Naive thymus-derived CD4-positive, alpha-beta T cell (primary cell): ENCODE measurements at regions not wholly inside any gene's neighbourhood (a gene's known extent, or its start where the extent isn't known, plus 50 kb on each side); places are given as distances from the start of the nearest gene placed in this dataset.

Source experiments
- ATAC-seq: fragments of 150-1000 bp; cut with Tn5 transposase; 2 replicates; pipeline ENCODE4 v1.10.0; 2021; ENCODE audit warnings: mild to moderate bottlenecking, moderate library complexity
- CTCF ChIA-PET: fragments of 350-600 bp; sonication (Branson Sonifier 250); formaldehyde crosslinking; loops from one replicate; lab custom pipeline; 2021; ENCODE audit warnings: antibody characterized with exemption; lab: Charles Lee
- POLR2A ChIA-PET: fragments of 350-600 bp; sonication (Branson Sonifier 250); formaldehyde crosslinking; loops from one replicate; lab custom pipeline; 2021; ENCODE audit warnings: antibody characterized with exemption, inconsistent platforms; lab: Charles Lee
- DNase-seq, 9 donors: peaks; one replicate each; pipeline versions ENCODE4 v3.0.0 to v3.0.0-alpha.2; 2020 to 2022; ENCODE audit warnings: mixed read lengths in 1 of 9
- H3K27ac ChIP-seq: one replicate; pipeline ENCODE4 v1.7.0; 2013; ENCODE audit warnings: mild to moderate bottlenecking, low read depth, low read length, moderate library complexity
- H3K27me3 ChIP-seq, 2 donors: one replicate each; pipeline ENCODE4 v1.7.0; 2013; ENCODE audit warnings: low read length in 2 of 2, mild to moderate bottlenecking in 2 of 2, moderate library complexity in 2 of 2; ENCODE audit not compliant: control insufficient read depth in 2 of 2, insufficient read depth in 2 of 2
- H3K36me3 ChIP-seq, 3 experiments: 1 replicate in 2 of 3; 2 replicates in 1 of 3; pipeline ENCODE4 v1.7.0; 2013; ENCODE audit warnings: low read length in 3 of 3, mild to moderate bottlenecking in 3 of 3, moderate library complexity in 1 of 3; ENCODE audit not compliant: insufficient read depth in 3 of 3, control insufficient read depth in 2 of 3
- H3K4me1 ChIP-seq, 2 donors: one replicate each; pipeline ENCODE4 v1.7.0; 2013; ENCODE audit warnings: low read length in 2 of 2, mild to moderate bottlenecking in 2 of 2, moderate library complexity in 1 of 2; ENCODE audit not compliant: control insufficient read depth in 2 of 2, insufficient read depth in 2 of 2
- H3K4me3 ChIP-seq: 2 replicates; pipeline ENCODE4 v1.7.0; 2013; ENCODE audit warnings: mild to moderate bottlenecking, low read length
- H3K9me3 ChIP-seq, 3 experiments: 1 replicate in 2 of 3; 2 replicates in 1 of 3; pipeline ENCODE4 v1.7.0; 2013; ENCODE audit warnings: low read length in 3 of 3; ENCODE audit not compliant: control insufficient read depth in 2 of 3
- H3K27ac Mint-ChIP-seq, 9 donors: one replicate each; pipeline ENCODE4 v1.8.0; 2020 to 2022; ENCODE audit warnings: mixed read lengths in 9 of 9, mild to moderate bottlenecking in 8 of 9, moderate library complexity in 5 of 9, inconsistent platforms in 2 of 9
- H3K27me3 Mint-ChIP-seq, 5 donors: one replicate each; pipeline ENCODE4 v1.8.0; 2021 to 2022; ENCODE audit warnings: mixed read lengths in 5 of 5, mild to moderate bottlenecking in 1 of 5
- H3K36me3 Mint-ChIP-seq, 5 donors: one replicate each; pipeline ENCODE4 v1.8.0; 2020 to 2022; ENCODE audit warnings: mixed read lengths in 5 of 5, mild to moderate bottlenecking in 3 of 5, inconsistent platforms in 1 of 5
- H3K4me1 Mint-ChIP-seq, 7 donors: one replicate each; pipeline ENCODE4 v1.8.0; 2020 to 2022; ENCODE audit warnings: mixed read lengths in 7 of 7, mild to moderate bottlenecking in 3 of 7, inconsistent platforms in 1 of 7
- H3K4me3 Mint-ChIP-seq, 10 donors: one replicate each; pipeline ENCODE4 v1.8.0; 2020 to 2022; ENCODE audit warnings: mild to moderate bottlenecking in 10 of 10, mixed read lengths in 10 of 10, moderate library complexity in 6 of 10, inconsistent platforms in 2 of 10
- H3K9me3 Mint-ChIP-seq, 11 donors: one replicate each; pipeline ENCODE4 v1.8.0; 2020 to 2022; ENCODE audit warnings: mixed read lengths in 11 of 11, mild to moderate bottlenecking in 4 of 11, inconsistent platforms in 1 of 11, moderate library complexity in 1 of 11
- intact Hi-C, 2 donors: fragments of 100-400 bp; cut with micrococcal nuclease; formaldehyde crosslinking; loops; one replicate each; pipeline ENCODE4 v1.15.1; 2023

DNA sequence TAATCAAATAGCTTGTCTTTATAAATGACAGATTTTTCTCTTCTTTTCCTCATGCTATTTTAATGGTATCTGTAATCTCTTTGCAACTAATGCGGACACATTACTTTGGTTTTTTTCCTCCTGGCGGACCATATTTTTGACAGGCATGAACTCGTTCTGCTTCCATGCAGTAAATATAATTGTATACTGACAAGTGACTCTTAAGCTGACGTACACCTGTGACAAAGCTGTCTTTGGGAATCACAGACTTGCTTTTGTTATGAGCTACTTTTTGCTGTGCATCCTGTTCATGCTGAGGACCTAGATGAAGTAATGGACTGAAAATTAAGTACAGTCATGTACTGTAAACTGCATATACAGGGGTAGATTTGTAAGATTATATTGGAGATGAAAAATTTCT, 434.3 kb upstream of the TMTC1 start:
- no peak overlapping the region for H3K27ac ChIP-seq
- no peak overlapping the region for H3K4me3 Mint-ChIP-seq
- POLR2A ChIA-PET: no interaction called here

DNA sequence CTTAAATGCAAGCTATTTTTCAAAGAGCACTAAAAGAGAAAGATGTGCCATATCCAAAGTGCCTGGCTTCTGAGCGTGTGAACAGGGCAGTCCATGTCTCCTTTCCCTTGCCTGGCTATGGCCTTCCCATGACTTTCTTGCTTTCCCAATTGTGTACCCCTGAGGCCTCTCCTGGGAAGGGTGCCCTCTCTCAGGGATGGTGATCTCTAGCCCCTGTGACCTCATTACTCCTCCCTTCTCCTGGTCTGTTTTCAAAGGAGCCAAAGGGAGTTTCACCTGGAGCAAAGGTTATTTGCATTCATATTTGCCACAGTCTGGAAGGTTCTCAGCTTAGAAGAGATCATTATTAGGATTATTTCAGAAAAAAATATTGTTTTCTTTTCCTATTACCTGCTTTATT, 429.4 kb upstream of the TMTC1 start:
- H3K4me1 ChIP-seq: no peaks in the 10 kb centered on the region
- Mint-ChIP-seq H3K27me3 (no peaks in the 10 kb centered on the region), H3K27ac (no peak overlapping the region), H3K4me3 (no peak overlapping the region), H3K9me3 (peaks cover 0 to 5% (median 0%) of the 10 kb centered on the region in 11 donors), H3K4me1 (no peaks in the 10 kb centered on the region), H3K36me3 (no peaks in the 10 kb centered on the region)
- no peak for DNase-seq
- no peak for ATAC-seq
- no peaks in the 10 kb centered on the region for H3K27me3 ChIP-seq
- intact Hi-C loops: no loop called here
- no peak overlapping the region for H3K4me3 ChIP-seq
- H3K27ac ChIP-seq: no peak overlapping the region
- CTCF ChIA-PET: no interaction called here
- H3K9me3 ChIP-seq: no peaks in the 10 kb centered on the region
- no peaks in the 10 kb centered on the region for H3K36me3 ChIP-seq
- POLR2A ChIA-PET: no interaction called here

More for the DNA sequence above, 434.3 kb upstream of the TMTC1 start:
- no peaks in the 10 kb centered on the region for H3K27me3 Mint-ChIP-seq
- H3K4me1 ChIP-seq: no peaks in the 10 kb centered on the region
- H3K27ac Mint-ChIP-seq: no peak overlapping the region
- ATAC-seq: no peak
- H3K27me3 ChIP-seq: no peaks in the 10 kb centered on the region
- H3K4me3 ChIP-seq: no peak overlapping the region
- H3K36me3 Mint-ChIP-seq: no peaks in the 10 kb centered on the region
- CTCF ChIA-PET: no interaction called here
- no peaks in the 10 kb centered on the region for H3K9me3 ChIP-seq
- no peak for DNase-seq
- no peaks in the 10 kb centered on the region for H3K4me1 Mint-ChIP-seq
- intact Hi-C loops: no loop called here
- H3K9me3 Mint-ChIP-seq: peaks cover 0 to 6% (median 0%) of the 10 kb centered on the region in 11 donors
- no peaks in the 10 kb centered on the region for H3K36me3 ChIP-seq

DNA sequence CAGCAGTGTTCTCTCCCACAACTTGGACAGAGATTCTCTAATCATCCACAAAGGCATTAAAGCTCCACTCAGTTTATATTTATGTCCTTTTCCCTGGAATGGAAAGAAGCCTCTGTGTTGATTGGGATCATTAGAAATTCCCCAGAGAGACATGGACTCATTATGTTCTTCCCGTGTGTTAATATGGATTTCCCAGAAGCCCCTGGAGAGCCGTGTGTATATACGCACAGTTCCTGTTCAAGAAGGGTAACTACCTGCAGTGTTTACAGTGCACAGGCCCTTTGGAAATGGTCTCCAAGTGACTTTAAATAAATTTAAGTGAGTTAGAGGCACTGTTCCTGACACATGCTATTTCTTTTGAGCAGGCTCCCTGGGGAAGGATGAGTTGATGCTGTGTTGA, 428.0 kb upstream of the TMTC1 start:
- H3K9me3 Mint-ChIP-seq: peaks cover 0 to 5% (median 0%) of the 10 kb centered on the region in 11 donors
- H3K4me3 ChIP-seq: no peak overlapping the region
- no peaks in the 10 kb centered on the region for H3K4me1 Mint-ChIP-seq
- ChIA-PET POLR2A (no interaction called here), CTCF (no interaction called here)
- intact Hi-C loops: no loop called here
- H3K4me1 ChIP-seq: no peaks in the 10 kb centered on the region
- H3K36me3 Mint-ChIP-seq: no peaks in the 10 kb centered on the region
- no peaks in the 10 kb centered on the region for H3K36me3 ChIP-seq
- ATAC-seq (no peak), DNase-seq (no peak)
- peaks cover 0 to 4% (median 0%) of the 10 kb centered on the region in 5 donors for H3K27me3 Mint-ChIP-seq
- H3K27me3 ChIP-seq: no peaks in the 10 kb centered on the region
- no peak overlapping the region for H3K4me3 Mint-ChIP-seq
- no peaks in the 10 kb centered on the region for H3K9me3 ChIP-seq
- H3K27ac Mint-ChIP-seq: peak overlapping the region in 1 of 9 donors; percentile 52
- H3K27ac ChIP-seq: no peak overlapping the region

GRCh38 chr12:30203981-30204380, 420.2 kb upstream of the TMTC1 start:
- intact Hi-C loops: no loop called here
- H3K4me1 Mint-ChIP-seq: no peaks in the 10 kb centered on the region
- Histone ChIP-seq H3K9me3 (no peaks in the 10 kb centered on the region), H3K4me1 (no peaks in the 10 kb centered on the region), H3K4me3 (no peak overlapping the region), H3K36me3 (no peaks in the 10 kb centered on the region), H3K27ac (no peak overlapping the region), H3K27me3 (no peaks in the 10 kb centered on the region)
- DNase-seq (no peak), ATAC-seq (no peak)
- H3K36me3 Mint-ChIP-seq: no peaks in the 10 kb centered on the region
- no peak overlapping the region for H3K4me3 Mint-ChIP-seq
- H3K27ac Mint-ChIP-seq: no peak overlapping the region
- peaks cover 13 to 21% (median 19%) of the 10 kb centered on the region in 5 donors for H3K27me3 Mint-ChIP-seq
- CTCF ChIA-PET: no interaction called here
- POLR2A ChIA-PET: no interaction called here
- peaks cover 0 to 5% (median 0%) of the 10 kb centered on the region in 11 donors for H3K9me3 Mint-ChIP-seq

- intact Hi-C loops: no loop called here
- Histone ChIP-seq H3K27me3 (no peaks in the 10 kb centered on the region), H3K27ac (no peak overlapping the region), H3K9me3 (no peaks in the 10 kb centered on the region), H3K4me1 (no peaks in the 10 kb centered on the region), H3K4me3 (no peak overlapping the region), H3K36me3 (no peaks in the 10 kb centered on the region)
- Mint-ChIP-seq H3K36me3 (no peaks in the 10 kb centered on the region), H3K4me3 (no peak overlapping the region), H3K9me3 (peaks cover 0 to 5% (median 0%) of the 10 kb centered on the region in 11 donors), H3K27me3 (peaks cover 13 to 26% (median 19%) of the 10 kb centered on the region in 5 donors), H3K4me1 (no peaks in the 10 kb centered on the region), H3K27ac (no peak overlapping the region)
- POLR2A ChIA-PET: no interaction called here
- no peak for ATAC-seq
- CTCF ChIA-PET: no interaction called here
- DNase-seq: no peak
Observed at GRCh38 chr12:30202521-30203254, 418.9 kb upstream of the TMTC1 start.

DNA sequence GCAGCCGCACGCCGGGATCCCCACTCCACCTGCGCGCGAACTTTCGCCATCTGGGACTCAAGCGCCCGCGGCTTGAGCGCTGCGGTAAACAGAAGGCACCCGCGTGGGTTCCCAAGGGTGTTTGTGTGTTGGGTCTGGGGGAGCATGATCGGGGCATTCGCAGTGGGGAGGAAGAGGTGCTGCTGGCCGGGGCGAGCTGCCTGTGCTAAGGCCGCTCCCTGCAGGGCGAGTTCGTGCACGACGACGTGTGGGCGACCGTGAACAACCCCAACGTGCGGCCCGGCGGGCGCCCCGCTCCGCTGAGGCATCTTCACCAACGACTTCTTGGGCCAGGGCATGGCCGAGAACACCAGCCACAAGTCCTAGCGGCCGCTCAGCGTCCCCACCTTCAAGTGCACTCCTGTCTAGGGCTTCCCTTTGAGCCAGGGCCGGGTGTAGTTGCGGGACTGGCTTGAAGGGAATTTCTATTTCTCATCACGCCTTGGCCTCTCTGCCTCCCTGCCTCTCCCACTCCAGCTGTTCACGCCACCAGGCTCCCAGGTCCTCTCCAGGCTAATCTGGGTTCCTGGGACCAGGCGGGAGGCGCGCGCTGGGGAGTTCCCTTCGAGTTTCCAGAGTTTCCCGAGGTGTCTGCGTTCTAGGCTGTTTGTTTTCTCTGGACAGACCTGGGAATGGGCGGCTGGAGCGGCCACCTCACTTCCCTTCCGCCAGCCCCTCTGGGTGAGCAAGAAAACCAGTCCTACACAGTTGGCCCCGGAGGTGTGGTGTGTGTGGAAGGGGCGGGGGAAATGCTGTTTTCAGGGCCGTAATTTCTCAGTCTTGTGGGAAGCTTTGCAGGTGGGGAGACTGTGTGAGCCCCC, 417.8 kb upstream of the TMTC1 start:
- DNase-seq (no peak), ATAC-seq (no peak)
- H3K27me3 Mint-ChIP-seq: peaks cover 13 to 27% (median 22%) of the 10 kb centered on the region in 5 donors
- H3K9me3 Mint-ChIP-seq: peaks cover 0 to 5% (median 0%) of the 10 kb centered on the region in 11 donors
- H3K27ac Mint-ChIP-seq: no peak overlapping the region
- POLR2A ChIA-PET: no interaction called here
- CTCF ChIA-PET: no interaction called here
- Histone ChIP-seq H3K27me3 (no peaks in the 10 kb centered on the region), H3K9me3 (no peaks in the 10 kb centered on the region), H3K4me1 (no peaks in the 10 kb centered on the region), H3K27ac (no peak overlapping the region), H3K36me3 (no peaks in the 10 kb centered on the region), H3K4me3 (no peak overlapping the region)
- H3K4me1 Mint-ChIP-seq: no peaks in the 10 kb centered on the region
- no peak overlapping the region for H3K4me3 Mint-ChIP-seq
- intact Hi-C loops: no loop called here
- H3K36me3 Mint-ChIP-seq: no peaks in the 10 kb centered on the region
